HG02759 (cell line): ENCODE measurements at regions not wholly inside any gene's neighbourhood (a gene's known extent, or its start where the extent isn't known, plus 50 kb on each side); places are given as distances from the start of the nearest gene placed in this dataset.
"Not testable (repeated sequence)": the region's sequence is repeated elsewhere in the genome, so short reads cannot be mapped to it uniquely, and the experiment has no call there.

Experiments
- ATAC-seq: cut with Tn5 transposase; IDR thresholded peaks from one replicate; pipeline ENCODE4 v1.9.1; 2021; ENCODE audit warnings: mild to moderate bottlenecking, moderate library complexity; ENCODE audit not compliant: unreplicated experiment

DNA sequence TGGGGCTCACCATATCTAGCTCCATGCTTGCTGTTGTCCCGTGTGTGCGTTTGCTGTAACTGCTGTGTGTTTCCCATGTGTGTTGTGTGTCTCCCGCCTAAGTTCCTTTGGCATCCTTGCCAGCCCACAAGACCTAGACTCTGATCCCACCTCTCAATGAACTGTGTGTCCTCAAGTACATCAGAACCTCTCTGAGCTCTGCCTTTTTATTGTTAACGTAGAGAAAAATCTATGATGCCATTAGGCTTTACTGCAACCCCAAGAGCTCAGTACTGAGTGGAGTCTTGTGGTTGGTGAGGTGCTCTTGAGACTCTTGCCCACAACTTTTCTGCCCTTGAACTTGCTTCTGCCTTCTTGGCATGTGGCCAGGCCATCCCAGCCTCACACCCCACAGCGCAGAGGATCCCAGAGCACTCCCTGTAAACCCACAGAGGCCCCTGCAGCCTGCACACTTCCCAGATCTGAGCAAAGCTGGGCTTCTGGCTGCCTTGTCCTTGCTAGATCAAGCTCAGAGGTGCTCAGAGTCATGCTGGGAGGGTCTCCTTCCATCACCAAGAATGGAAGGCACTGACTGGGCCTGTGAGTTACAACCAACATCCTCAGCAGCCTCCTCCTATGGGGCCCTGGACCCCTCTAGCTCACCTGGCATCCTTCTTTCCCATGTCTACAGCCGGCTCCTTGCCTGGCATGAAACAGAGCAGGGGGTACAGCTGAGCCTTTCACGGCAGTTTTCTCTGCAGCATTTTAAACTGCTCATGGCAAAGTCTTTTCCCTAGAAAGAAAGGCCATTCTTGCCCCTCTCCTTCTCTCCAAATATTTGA, 643.4 kb downstream of the ACTR3B start:
- ATAC-seq = no peak

GRCh38 chr7:153404124-153404523, 644.6 kb downstream of the ACTR3B start:
- no peak for ATAC-seq

DNA sequence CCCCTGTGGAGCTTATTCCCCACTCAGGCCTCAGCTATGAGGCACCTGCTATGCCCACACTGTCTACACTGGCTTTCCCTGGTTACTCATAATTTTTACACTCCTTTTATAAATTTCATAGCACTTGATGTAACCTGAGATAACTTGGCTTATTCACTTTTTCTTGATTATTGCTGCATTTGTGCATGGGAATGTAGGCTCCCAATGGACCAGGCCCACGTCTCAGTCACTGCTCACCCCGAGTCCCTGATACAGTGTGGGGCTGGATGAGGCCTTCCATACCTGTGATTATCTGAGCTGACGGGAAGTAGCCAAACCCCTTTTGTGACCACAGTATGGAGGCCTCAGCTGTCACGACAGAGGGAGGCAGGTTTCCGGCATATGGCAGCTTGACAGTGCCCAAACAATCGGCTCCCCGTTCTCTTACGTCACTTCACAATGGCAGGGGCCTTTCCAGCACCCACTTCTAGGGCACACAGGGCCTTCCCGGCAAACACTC, 645.3 kb downstream of the ACTR3B start:
- no peak for ATAC-seq

- no peak for ATAC-seq
Observed at GRCh38 chr7:153405704-153406485, 646.3 kb upstream of the DPP6 start.

DNA sequence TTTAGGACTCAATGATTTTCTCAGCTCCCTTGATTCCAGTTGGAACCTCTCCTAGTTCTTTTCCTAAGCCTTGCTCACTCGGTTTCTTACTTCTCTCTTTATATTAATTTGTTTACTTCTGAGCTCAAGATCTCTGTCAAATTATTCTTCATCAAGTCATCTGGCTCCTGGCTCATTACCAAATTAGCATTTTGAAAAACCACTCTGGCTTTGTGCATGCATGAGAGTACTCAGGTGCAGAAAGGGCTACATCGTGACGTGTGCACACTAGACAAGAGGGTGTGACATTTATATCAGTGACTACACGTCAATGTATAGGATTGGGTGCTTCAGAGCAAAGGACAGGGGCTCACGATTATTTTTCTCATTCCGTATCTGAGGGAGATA, 645.7 kb upstream of the DPP6 start:
- no peak for ATAC-seq

DNA sequence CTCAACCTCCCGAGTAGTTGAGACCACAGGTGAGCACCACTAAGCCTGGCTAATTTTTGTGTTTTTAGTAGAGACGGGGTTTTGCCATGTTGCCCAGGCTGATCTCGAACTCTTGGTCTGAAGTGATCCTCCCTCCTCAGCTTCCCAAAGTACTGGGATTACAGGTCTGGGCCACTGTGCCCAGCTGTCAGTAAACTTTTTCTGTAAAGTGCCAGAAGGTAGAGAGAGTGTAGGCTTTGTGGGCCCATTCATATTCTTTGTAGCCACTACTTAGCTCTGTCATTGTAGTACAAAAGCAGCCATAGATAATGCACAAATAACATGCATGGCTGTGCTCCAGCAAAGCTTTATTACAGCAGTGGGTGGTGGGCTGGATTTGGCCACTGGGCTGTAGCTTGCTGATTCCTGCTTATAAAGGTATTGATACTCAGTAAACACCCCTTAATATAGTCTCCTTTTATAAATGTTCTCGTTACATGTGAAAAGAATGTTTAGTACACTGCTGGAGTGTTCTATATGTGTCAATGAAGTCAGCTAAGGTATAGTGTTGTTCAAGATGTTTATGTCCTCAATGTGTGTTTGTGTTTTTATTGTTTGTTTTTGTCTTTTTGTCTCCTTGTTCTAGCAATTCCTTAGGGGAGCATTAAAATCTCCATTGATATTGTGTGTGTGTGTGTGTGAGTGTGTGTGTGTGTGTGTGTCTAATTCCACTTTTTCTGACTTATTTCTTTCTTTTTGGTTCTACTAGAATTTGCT, 644.7 kb upstream of the DPP6 start:
- ATAC-seq = no peak

GRCh38 chr7:153408360-153409335, 643.5 kb upstream of the DPP6 start:
- no peak for ATAC-seq

DNA sequence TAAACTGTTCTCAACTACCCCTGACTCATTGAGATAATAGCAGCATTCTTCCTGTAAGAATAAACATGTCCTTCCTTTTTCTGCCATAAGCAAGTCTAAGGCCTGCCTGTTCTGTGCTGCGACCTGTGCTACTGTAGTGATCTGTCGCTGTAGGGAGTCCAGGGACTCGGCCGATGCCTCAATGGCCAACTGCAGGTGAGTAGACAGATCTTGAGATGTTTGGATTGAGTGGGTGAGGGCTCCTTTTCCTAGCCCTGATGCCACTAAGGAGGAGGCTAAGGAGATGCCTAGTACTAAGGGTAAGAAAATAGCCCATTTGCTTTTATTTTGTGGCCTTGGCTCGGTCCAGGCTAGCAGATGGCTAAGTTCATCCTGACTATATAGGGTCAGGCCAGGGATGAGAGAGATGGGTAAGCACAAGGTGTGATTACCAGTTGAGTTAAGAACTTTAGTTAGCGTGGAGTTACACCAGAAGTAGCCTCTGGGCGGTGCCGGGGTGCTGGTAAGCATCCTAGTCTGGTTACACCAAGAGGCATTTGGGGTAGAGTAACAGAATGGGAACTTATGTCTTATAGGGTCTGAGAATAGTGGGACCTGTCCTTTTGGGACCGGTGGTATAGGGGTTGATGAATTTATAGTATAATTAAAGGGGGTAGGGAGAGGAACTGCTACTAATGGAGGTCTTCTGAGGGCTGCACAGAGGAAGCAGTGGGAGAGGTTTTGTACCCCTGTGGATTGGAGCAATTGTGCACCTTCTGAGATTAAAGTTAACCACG, 642.4 kb upstream of the DPP6 start:
- not testable (repeated sequence) for ATAC-seq

- ATAC-seq = not testable (repeated sequence)
Observed at GRCh38 chr7:153410997-153411642, 641.1 kb upstream of the DPP6 start.

- ATAC-seq = not testable (repeated sequence)
Observed at GRCh38 chr7:153412114-153412823, 639.9 kb upstream of the DPP6 start.

- not testable (repeated sequence) for ATAC-seq
Observed at GRCh38 chr7:153412824-153413198, 639.4 kb upstream of the DPP6 start.

DNA sequence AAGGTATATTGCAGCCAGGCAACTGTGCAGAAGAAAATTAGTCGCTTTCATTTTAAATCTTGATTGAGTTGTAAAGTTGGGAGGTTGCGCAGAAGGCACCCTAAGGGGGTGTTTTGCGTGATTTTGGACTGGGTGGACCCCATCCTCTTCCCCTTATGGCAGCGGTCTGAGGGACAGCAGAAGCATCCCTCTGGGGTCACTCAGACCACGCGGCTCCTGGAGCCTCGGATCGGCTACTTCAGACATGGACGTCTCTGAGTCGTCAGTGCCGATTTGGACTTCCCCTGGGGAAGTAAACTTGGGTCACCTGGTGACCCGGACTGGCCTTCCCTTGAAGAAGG, 639.0 kb upstream of the DPP6 start:
- no peak for ATAC-seq

DNA sequence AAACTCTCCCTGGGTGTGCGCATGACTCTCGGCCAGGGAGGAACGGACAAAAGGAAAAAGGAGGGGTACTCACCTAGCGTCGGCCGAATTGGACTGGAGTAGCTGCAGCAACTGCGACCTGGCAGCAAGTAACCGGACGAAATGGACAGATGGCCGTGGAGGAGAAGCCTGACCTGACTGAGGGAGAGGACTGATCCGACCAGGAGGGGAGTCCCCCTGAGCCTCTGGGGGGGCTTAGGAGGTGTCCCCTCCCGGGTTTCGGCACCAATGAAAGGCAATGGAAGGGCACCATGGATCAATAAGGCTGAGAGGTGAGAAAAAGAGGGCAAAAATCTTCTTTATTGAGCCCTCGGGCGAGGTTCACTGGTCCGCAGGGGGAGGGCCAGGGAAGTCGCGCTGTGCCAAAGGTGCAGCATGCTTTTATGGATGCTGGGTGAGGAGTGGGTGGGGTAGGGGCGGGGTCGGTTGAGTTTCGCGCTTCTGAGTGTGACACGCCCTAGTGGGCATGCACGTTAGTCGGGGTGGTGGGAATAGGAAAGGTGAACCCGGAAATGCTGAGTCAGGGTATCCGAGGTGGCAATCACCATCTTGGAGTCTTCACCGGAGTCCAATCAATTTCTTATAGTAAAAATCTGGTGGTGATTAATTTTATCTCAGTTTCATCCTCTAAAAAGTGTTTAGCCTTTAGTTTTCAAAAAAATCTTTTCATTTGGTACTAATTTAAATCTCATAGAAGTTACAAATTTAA, 638.5 kb upstream of the DPP6 start:
- ATAC-seq = no peak

DNA sequence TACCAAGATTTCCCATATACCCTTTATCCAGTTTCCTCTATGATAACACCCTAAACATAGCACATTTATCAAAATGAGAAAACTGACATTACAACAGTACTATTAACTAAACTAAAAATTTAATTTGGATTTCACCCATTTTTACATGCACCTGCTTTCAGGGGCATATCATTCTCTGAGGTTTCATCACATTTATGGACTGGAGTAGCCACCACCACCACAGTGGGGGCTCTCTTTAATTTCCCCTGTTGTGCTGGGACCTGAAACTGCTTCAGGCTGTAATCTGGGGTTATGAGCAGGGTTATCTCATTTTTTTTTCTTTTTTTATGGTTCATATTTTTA, 637.9 kb upstream of the DPP6 start:
- ATAC-seq = no peak

- no peak for ATAC-seq
Observed at GRCh38 chr7:153415632-153416031, 636.6 kb upstream of the DPP6 start.

DNA sequence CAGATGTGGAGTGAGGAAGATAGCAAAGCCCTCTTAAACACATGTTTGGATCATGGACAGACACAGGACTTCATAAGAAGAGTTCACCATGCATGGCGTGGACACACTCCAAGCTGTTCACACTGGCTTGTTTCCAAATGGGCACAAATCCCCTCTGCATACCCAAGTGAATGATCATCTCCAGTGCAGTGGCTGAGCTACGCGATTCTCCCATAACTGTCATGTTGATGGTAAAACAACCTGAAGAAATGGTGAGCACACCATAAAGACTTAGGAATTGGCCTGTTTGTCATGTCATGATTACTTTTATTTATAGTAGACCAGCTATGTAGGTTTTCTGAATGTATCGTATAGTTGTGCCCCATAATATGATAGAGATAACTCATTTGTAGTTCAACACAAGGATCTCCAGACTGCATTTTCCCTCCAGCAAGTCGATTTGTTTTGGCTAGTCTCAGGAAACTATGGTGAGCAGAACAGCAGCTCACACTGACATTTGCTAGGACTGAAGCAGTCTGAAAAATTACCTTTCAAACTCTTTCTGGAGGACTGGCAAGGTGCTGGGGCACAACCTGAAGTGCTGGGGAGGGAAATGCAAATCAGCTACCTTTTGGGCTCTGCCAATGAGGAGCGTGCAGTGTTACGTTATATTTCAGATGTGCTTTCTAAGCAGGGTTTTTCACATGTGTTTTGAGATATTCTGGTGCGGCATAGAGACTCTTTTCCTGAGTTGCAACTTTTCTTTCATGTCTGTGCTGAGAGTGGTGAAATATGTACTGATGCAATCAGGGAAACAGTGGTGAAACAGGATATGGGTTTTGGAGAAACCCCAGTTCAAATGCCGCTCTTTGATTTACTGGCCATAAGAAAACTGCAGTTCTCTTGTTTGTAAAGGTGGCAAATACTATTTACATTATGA, 629.6 kb upstream of the DPP6 start:
- no peak for ATAC-seq

DNA sequence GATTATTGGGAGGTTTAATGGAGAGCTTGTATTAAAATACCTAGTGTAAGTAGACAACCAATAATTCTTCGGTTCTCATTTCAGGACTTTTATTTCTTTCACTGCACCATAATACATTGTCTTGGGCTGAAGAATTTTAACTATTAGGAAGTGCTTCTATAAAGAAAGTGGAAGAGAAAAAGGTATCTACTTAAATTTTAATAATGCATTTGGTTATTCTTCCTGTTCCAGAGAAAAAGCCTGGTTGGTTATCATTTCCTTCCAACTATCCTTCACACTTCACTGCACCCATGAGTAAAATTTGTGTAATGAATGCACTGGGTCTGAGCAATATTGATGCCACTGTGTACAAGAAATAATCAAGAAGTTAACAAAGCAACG, 629.0 kb upstream of the DPP6 start:
- ATAC-seq = no peak
